Gastroesophageal sphincter (tissue), 3 donors: ENCODE measurements at regions not wholly inside any gene's neighbourhood (a gene's known extent, or its start where the extent isn't known, plus 50 kb on each side); places are given as distances from the start of the nearest gene placed in this dataset.

Source experiments
- CTCF ChIP-seq, 4 experiments: fragments of 200-600 bp in 2 of 4; fragments of 450-650 bp in 2 of 4; sonication (generic) in 1 of 4; IDR thresholded peaks; one replicate each; pipeline ENCODE4 v1.5.1; 2017 to 2019; ENCODE audit warnings: antibody characterized with exemption in 4 of 4, mild to moderate bottlenecking in 2 of 4, moderate library complexity in 2 of 4
- EP300 ChIP-seq: sonication (generic); formaldehyde crosslinking; IDR thresholded peaks from one replicate; pipeline ENCODE4 v1.6.1; 2017; ENCODE audit warnings: antibody characterized with exemption, mild to moderate bottlenecking
- POLR2A ChIP-seq, 2 donors: fragments of 450-650 bp; IDR thresholded peaks; one replicate each; pipeline ENCODE4 v1.6.1; 2017; ENCODE audit warnings: antibody characterized with exemption in 2 of 2, mild to moderate bottlenecking in 2 of 2, moderate library complexity in 1 of 2

GRCh38 chr22:47898946-47899345 is 1136.5 kb downstream of the TBC1D22A start:
- TF ChIP-seq EP300 (no peak), CTCF (IDR thresholded peaks at IDR 0.05) (no peak), POLR2A (IDR thresholded peaks at IDR 0.05) (no peak)
